SH-SY5Y (cell line): ENCODE measurements at regions not wholly inside any gene's neighbourhood (a gene's known extent, or its start where the extent isn't known, plus 50 kb on each side); places are given as distances from the start of the nearest gene placed in this dataset.

ENCODE experiments used
- GATA2 ChIP-seq: IDR thresholded peaks from 2 replicates; pipeline ENCODE4 v1.6.1; 2011; ENCODE audit warnings: mild to moderate bottlenecking, low read depth, low read length
- GATA3 ChIP-seq: IDR thresholded peaks from 2 replicates; pipeline ENCODE4 v1.6.1; 2011; ENCODE audit warnings: low read depth, mild to moderate bottlenecking, low read length, moderate library complexity

DNA sequence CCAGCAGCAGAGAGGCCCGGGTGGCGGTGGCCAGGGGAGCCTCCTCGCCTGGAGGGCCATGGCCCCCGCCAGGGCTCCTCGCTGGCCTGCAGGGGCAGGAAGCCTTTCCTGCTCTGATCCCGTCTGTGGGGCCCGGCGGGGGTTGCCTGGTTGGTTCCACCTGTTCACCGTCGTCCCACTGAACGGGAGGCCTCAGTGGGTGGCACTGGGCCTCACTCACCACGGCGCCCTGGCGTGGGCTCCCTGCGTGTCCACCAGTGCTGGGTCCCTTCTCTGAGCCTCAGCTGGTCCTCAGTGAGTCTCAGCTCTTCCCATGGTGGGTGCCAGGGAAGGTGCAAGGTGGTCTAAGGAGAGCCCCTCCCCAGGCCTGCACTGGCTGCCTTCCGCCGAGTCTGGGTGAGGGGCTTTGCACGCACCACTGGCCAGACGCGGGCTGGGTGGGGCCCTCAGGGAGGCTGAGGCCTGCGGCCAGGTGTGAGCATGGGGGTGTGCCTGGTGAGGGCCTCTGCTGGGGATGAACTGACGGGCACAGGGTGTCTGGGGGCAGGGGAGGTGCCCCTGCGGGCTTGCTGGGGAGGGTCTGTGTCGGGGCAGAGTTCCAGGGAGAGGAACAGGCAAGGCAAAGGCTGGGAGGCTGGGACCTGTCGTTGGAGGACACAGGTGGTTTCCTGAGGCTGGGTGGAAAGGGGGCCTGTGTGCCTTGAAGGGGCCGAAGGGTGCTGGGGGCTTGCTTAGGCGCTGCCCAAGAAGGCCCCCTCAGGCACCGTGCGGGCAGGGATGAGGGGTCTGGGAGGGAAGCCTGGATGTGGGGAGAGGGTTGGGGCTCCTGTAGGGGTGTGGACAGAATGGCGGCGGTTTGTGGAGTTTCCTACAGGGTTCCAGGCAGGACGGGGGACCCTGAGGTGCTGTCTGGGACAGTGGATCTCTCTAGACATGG is 339.8 kb downstream of the TMEM121 start:
- TF ChIP-seq GATA3, result no peak
- no peak for TF ChIP-seq GATA2
